Activated T-helper 2 cell treated with anti-CD3 and anti-CD28 coated beads, Interferon-gamma antibody, Interleukin-2, Interleukin-4, amounts not matched to agents 10 μg/mL and 5 μg/mL and 100 μg/mL, durations not matched to agents 14 hours and 24 hours and 36 hours (primary cell): ENCODE measurements at regions not wholly inside any gene's neighbourhood (a gene's known extent, or its start where the extent isn't known, plus 50 kb on each side); places are given as distances from the start of the nearest gene placed in this dataset.
"Not testable (repeated sequence)": the region's sequence is repeated elsewhere in the genome, so short reads cannot be mapped to it uniquely, and the experiment has no call there.

Experiments used
- DNase-seq: peaks from one replicate; pipeline ENCODE4 v3.0.0; 2021; ENCODE audit warnings: low spot score
- H3K27ac Mint-ChIP-seq: one replicate; pipeline ENCODE4 v1.8.0; 2021; ENCODE audit warnings: mixed read lengths
- H3K27me3 Mint-ChIP-seq: one replicate; pipeline ENCODE4 v1.8.0; 2021; ENCODE audit warnings: low read depth, mixed read lengths
- H3K36me3 Mint-ChIP-seq: one replicate; pipeline ENCODE4 v1.8.0; 2021; ENCODE audit warnings: low read depth, mixed read lengths
- H3K4me1 Mint-ChIP-seq: one replicate; pipeline ENCODE4 v1.8.0; 2021; ENCODE audit warnings: low read depth, mixed read lengths
- H3K4me3 Mint-ChIP-seq: one replicate; pipeline ENCODE4 v1.8.0; 2021; ENCODE audit warnings: low read depth, mild to moderate bottlenecking, moderate library complexity, mixed read lengths
- H3K9me3 Mint-ChIP-seq: one replicate; pipeline ENCODE4 v1.8.0; 2021; ENCODE audit warnings: mixed read lengths
- intact Hi-C: fragments of 100-400 bp; cut with micrococcal nuclease; formaldehyde crosslinking; loops from one replicate; pipeline ENCODE4 v1.15.1; 2023

GRCh38 chr7:57215423-57215822 lies 83.2 kb upstream of the ZNF479 start:
- DNase-seq = no peak
- H3K4me3 Mint-ChIP-seq = no peak overlapping the region
- intact Hi-C loops = no loop called here
- no peaks in the 10 kb centered on the region for H3K27me3 Mint-ChIP-seq
- peaks cover 5% of the 10 kb centered on the region for H3K36me3 Mint-ChIP-seq
- H3K9me3 Mint-ChIP-seq = peaks cover 79% of the 10 kb centered on the region
- H3K27ac Mint-ChIP-seq = no peak overlapping the region
- H3K4me1 Mint-ChIP-seq = no peaks in the 10 kb centered on the region

GRCh38 chr7:57216340-57216739 lies 84.1 kb upstream of the ZNF479 start:
- H3K9me3 Mint-ChIP-seq = peaks cover 88% of the 10 kb centered on the region
- no peak overlapping the region for H3K27ac Mint-ChIP-seq
- no peaks in the 10 kb centered on the region for H3K4me1 Mint-ChIP-seq
- H3K4me3 Mint-ChIP-seq = no peak overlapping the region
- no peak for DNase-seq
- no peaks in the 10 kb centered on the region for H3K27me3 Mint-ChIP-seq
- H3K36me3 Mint-ChIP-seq = peaks cover 5% of the 10 kb centered on the region
- intact Hi-C loops = no loop called here

DNA sequence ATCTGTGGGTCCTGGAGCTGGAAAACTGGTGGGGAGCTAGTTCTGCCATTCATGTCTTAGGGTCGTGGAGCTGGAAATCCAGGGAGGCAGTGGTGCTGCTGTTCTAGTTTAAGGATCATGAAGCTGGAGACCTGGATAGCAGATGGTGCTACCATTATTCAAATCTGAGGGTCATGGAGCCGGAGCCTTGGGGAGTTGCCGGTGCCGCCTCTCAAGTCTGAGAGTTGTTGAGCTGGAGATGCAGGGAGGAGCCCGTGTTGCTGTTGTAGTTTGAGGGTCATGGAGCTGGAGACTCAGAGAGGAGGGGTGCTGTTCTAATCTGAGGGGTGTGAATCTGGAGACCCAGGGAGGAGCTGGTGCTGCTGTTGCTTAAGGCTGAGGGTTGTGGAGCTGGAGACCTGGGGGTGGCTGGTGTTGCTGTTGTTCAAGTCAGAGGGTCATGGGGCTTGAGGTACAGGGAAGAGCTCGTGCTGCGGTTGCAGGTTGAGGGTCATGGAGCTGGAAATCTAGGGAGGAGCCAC lies 86.0 kb upstream of the ZNF479 start:
- Mint-ChIP-seq H3K27me3 (no peaks in the 10 kb centered on the region), H3K9me3 (peaks cover 95% of the 10 kb centered on the region), H3K4me1 (no peaks in the 10 kb centered on the region), H3K4me3 (no peak overlapping the region), H3K27ac (no peak overlapping the region), H3K36me3 (peaks cover 5% of the 10 kb centered on the region)
- no peak for DNase-seq
- intact Hi-C loops = no loop called here

- no peaks in the 10 kb centered on the region for H3K27me3 Mint-ChIP-seq
- H3K36me3 Mint-ChIP-seq = peaks cover 5% of the 10 kb centered on the region
- intact Hi-C loops = no loop called here
- peaks cover 84% of the 10 kb centered on the region for H3K9me3 Mint-ChIP-seq
- H3K4me3 Mint-ChIP-seq = no peak overlapping the region
- no peaks in the 10 kb centered on the region for H3K4me1 Mint-ChIP-seq
- H3K27ac Mint-ChIP-seq = no peak overlapping the region
- DNase-seq = no peak
Measured at GRCh38 chr7:57220746-57221145, 88.5 kb upstream of the ZNF479 start.

GRCh38 chr7:57225666-57226065 lies 93.4 kb upstream of the ZNF479 start:
- no peaks in the 10 kb centered on the region for H3K36me3 Mint-ChIP-seq
- no peak for DNase-seq
- intact Hi-C loops = no loop called here
- H3K4me3 Mint-ChIP-seq = no peak overlapping the region
- H3K27ac Mint-ChIP-seq = no peak overlapping the region
- H3K27me3 Mint-ChIP-seq = no peaks in the 10 kb centered on the region
- H3K9me3 Mint-ChIP-seq = peaks cover 72% of the 10 kb centered on the region
- no peaks in the 10 kb centered on the region for H3K4me1 Mint-ChIP-seq

DNA sequence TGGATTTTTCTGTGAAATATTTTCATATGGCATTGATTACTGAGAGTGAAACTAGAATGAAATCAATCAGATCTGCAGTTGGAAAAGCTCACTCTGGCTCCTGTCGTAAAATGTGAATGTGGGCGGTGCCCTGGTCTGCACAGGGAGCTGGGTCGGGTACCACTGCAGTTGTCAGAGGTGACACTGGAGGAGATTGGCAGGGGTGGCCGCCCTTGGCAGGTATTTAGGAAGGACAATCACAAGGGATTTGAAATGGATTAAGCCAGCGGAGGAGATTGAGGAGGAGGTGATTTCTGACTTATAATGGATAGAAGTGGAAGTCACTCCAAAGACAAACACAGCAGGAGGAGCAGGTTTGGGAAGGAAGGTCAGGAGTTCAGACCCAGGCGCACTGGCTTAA lies 109.0 kb upstream of the ZNF479 start:
- peaks cover 58% of the 10 kb centered on the region for H3K9me3 Mint-ChIP-seq
- DNase-seq, H3K4me1 Mint-ChIP-seq, H3K36me3 Mint-ChIP-seq, H3K4me3 Mint-ChIP-seq, H3K27ac Mint-ChIP-seq, H3K27me3 Mint-ChIP-seq, intact Hi-C loops: not testable (repeated sequence)

DNA sequence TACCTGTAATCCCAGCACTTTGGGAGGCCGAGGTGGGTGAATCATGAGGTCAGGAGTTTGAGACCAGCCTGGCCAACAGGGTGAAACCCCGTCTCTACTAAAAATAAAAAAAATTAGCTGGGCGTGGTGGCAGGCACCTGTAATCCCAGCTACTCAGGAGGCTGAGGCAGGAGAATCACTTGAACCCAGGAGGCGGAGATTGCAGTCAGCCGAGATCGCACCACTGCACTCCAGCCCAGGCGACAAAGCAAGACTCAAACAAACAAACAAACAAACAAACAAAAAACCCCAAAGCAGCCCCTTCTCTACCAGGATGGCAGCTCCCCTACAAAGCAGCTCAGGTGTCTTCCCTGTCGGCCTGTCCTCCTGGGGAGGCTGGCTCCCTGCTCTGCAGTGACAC lies 111.3 kb upstream of the ZNF479 start:
- H3K4me1 Mint-ChIP-seq, intact Hi-C loops, DNase-seq, H3K27me3 Mint-ChIP-seq, H3K27ac Mint-ChIP-seq, H3K36me3 Mint-ChIP-seq, H3K4me3 Mint-ChIP-seq: not testable (repeated sequence)
- peaks cover 63% of the 10 kb centered on the region for H3K9me3 Mint-ChIP-seq

- H3K27me3 Mint-ChIP-seq, H3K4me1 Mint-ChIP-seq, H3K4me3 Mint-ChIP-seq, H3K27ac Mint-ChIP-seq, H3K36me3 Mint-ChIP-seq, intact Hi-C loops, DNase-seq: not testable (repeated sequence)
- peaks cover 66% of the 10 kb centered on the region for H3K9me3 Mint-ChIP-seq
Measured at GRCh38 chr7:57244345-57244980, 112.2 kb upstream of the ZNF479 start.

DNA sequence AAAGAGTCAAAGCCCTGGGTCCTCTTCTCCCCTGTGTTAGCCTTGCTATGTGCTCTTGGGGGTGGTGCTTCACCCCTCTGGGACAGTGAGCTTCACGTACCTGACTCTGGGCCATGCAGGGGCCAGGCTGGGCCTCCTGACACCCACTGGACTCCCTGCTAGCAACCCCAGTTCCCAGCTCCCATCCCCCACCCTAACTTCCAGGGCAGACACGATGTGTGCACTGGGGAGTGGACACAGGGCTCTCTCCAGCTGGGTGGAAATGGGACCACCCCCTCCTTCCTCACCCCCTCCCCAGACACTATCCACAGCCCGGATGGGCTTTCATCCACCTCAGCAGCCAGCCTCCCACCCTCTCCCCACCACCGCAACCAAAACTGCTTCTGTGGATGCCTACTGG lies 113.0 kb upstream of the ZNF479 start:
- Mint-ChIP-seq H3K9me3 (peaks cover 66% of the 10 kb centered on the region), H3K27ac (no peak overlapping the region), H3K27me3 (no peaks in the 10 kb centered on the region), H3K4me1 (no peaks in the 10 kb centered on the region), H3K4me3 (no peak overlapping the region), H3K36me3 (peaks cover 3% of the 10 kb centered on the region)
- intact Hi-C loops = no loop called here
- DNase-seq = no peak

DNA sequence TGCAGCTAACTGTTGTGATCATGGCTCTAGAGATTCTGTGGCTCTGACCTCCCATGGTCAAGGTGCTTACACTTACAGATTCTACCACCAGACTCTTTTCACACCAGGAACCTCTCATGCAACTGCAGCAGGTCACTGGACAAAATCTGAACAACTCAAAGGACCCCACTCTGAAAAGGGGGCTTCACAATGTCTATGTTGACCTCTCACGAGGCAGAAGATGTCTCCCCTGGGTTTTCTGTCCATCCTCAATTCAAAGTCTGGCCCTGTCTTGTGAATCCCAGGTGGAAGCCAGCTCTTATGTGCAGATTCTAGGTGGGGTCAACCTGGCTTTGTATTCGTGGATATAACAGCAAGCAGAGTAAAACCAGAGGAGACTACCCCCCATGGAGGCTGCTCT lies 118.6 kb upstream of the ZNF479 start:
- H3K4me3 Mint-ChIP-seq = no peak overlapping the region
- no peaks in the 10 kb centered on the region for H3K4me1 Mint-ChIP-seq
- H3K9me3 Mint-ChIP-seq = peaks cover 49% of the 10 kb centered on the region
- H3K27me3 Mint-ChIP-seq = no peaks in the 10 kb centered on the region
- intact Hi-C loops = no loop called here
- no peaks in the 10 kb centered on the region for H3K36me3 Mint-ChIP-seq
- no peak overlapping the region for H3K27ac Mint-ChIP-seq
- DNase-seq = no peak

- Mint-ChIP-seq H3K4me1 (no peaks in the 10 kb centered on the region), H3K4me3 (no peak overlapping the region), H3K27me3 (no peaks in the 10 kb centered on the region), H3K27ac (no peak overlapping the region), H3K36me3 (no peaks in the 10 kb centered on the region), H3K9me3 (peaks cover 19% of the 10 kb centered on the region)
- intact Hi-C loops = no loop called here
- no peak for DNase-seq
Measured at GRCh38 chr7:57256637-57257375, 124.6 kb upstream of the ZNF479 start.

GRCh38 chr7:57274535-57275283 lies 142.5 kb upstream of the ZNF479 start:
- H3K4me1 Mint-ChIP-seq = no peaks in the 10 kb centered on the region
- no peak overlapping the region for H3K4me3 Mint-ChIP-seq
- no peak overlapping the region for H3K27ac Mint-ChIP-seq
- H3K27me3 Mint-ChIP-seq = no peaks in the 10 kb centered on the region
- intact Hi-C loops = no loop called here
- peaks cover 69% of the 10 kb centered on the region for H3K9me3 Mint-ChIP-seq
- no peaks in the 10 kb centered on the region for H3K36me3 Mint-ChIP-seq
- DNase-seq = no peak

GRCh38 chr7:57300747-57301146 lies 149.2 kb upstream of the ZNF716 start:
- Mint-ChIP-seq H3K27ac (no peak overlapping the region), H3K36me3 (peaks cover 3% of the 10 kb centered on the region), H3K27me3 (no peaks in the 10 kb centered on the region), H3K4me3 (no peak overlapping the region), H3K4me1 (no peaks in the 10 kb centered on the region), H3K9me3 (peaks cover 48% of the 10 kb centered on the region)
- no peak for DNase-seq
- intact Hi-C loops = no loop called here
